HG03521 (cell line): ENCODE measurements at regions not wholly inside any gene's neighbourhood (a gene's known extent, or its start where the extent isn't known, plus 50 kb on each side); places are given as distances from the start of the nearest gene placed in this dataset.
"Not testable (repeated sequence)": the region's sequence is repeated elsewhere in the genome, so short reads cannot be mapped to it uniquely, and the experiment has no call there.

Experiments used
- ATAC-seq: cut with Tn5 transposase; IDR thresholded peaks from one replicate; pipeline ENCODE4 v1.9.1; 2021; ENCODE audit warnings: mild to moderate bottlenecking, moderate library complexity; ENCODE audit not compliant: unreplicated experiment

GRCh38 chr18:38886235-38886634 lies 1320.6 kb upstream of the CELF4 start:
- no peak for ATAC-seq

GRCh38 chr18:38884050-38884449 lies 1318.5 kb upstream of the CELF4 start:
- no peak for ATAC-seq

- ATAC-seq: no peak
Measured at GRCh38 chr18:38883111-38883510, 1317.5 kb upstream of the CELF4 start.

DNA sequence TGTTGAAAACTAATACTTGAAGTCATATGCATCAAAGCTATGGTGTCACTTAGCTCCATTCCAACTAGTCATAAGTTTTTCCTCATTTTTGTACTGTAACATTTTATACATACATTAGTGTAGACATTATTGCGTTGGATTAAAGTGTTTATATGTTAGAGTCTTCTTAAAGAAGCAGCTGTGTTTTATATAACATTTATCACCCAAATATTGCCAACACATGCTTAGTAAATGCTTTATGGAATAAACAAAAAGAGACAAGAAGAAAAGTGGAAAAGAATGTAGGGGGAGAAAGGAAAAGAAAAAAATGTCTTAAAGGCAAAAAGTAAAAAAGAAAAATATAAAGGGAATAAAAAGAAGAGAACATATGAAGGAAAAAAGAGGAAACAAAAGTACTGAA lies 1314.3 kb upstream of the CELF4 start:
- no peak for ATAC-seq

DNA sequence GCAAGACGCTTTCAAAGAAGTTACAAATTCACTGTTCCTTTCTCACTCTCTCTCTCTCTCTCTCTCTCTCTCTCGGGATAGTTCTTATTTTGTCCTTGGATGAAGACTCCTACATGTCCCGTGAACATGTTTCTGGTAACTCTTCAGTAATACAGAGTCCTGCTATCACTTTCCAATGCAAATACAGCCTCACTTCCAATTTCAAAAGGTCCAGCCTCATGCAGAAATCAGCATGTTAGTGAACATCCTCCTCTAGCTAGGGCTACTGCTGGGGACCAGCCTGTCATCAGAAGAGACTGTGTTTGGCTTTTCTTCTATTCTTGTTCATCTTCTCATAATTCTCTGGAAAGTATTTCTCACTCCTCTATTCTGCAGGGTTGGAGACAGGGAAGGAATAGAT lies 1306.7 kb upstream of the CELF4 start:
- ATAC-seq: no peak

GRCh38 chr18:38868757-38869156 lies 1303.2 kb upstream of the CELF4 start:
- no peak for ATAC-seq

DNA sequence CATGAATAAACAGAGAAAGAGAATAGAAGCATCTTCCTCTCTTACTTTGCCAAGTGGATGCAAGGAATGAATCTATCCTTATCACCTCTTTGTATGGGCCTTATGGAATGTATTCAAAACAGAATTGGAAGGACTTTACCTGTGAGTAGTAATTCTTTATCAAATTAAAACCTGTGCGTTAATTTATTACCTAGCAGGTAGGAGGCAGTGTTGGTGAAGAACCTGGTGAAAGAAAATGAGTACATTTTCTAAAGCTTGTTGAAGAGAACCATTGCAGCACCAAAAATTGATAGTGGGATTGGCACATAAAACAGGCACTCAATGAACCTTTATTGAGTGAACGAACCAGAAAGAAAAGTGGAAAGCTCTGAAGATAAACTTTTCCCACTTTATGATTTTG lies 1302.1 kb upstream of the CELF4 start:
- ATAC-seq: no peak

GRCh38 chr18:38851526-38851925 lies 1285.9 kb upstream of the CELF4 start:
- ATAC-seq: no peak

- ATAC-seq: no peak
Measured at GRCh38 chr18:38847326-38847725, 1281.7 kb upstream of the CELF4 start.

DNA sequence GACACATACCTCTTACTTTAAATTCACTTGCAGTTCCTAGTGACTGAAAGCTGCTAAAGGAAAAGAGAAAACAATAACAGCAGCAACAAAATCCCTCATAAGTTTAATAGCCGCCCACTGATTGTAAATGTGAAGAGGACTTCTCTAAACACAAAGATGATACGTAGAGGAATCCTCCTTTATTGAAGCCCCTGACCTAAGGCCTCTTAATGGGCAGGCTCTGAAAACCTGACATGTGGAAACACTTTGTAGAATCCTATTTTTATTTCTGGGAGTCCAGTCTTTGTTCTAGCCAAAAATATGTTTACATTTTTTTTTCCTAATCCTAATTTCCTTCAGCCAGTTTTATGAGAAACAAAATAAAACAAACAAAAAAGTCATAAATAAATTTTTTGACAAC lies 1277.7 kb upstream of the CELF4 start:
- no peak for ATAC-seq

- no peak for ATAC-seq
Measured at GRCh38 chr18:38826247-38826646, 1260.6 kb upstream of the CELF4 start.

- no peak for ATAC-seq
Measured at GRCh38 chr18:38811209-38811608, 1245.6 kb upstream of the CELF4 start.

DNA sequence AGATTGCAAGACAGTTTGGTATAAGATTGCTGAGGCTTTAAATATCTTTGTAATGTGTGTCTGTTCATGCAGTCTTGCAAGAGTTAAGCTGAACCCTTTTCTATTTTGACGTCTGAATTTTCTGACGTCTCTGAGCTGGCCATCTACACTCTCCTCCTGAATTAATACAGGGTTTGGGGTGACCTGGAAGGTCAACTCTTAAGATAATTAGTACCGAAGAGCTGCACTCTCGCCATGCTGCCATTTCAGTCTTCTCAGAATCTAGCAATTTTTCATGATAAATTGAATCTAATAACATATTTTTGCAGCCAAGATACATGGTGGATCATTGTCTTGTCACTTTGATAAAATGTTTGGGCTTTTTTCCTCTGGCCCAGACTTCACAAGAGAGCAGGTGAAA lies 1245.2 kb upstream of the CELF4 start:
- no peak for ATAC-seq

DNA sequence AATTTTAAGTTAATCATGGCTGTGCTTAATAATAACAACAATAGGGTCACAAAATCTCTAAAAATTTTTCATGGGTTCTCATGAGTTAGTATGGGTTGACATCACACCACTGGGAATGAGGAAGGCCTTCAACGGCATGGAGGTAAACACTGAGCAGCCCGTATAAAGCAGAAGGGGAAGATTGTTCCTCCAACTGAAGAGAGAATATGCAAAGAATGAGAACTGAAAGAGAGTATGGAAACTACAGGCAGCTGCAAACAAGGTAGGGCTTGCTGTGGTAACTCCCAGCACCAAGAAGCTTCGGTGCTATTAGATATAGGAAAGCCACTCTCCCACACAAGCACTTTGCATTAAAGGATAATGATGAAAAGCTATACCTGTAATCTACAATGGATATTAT lies 1242.3 kb upstream of the CELF4 start:
- ATAC-seq: no peak

- no peak for ATAC-seq
Measured at GRCh38 chr18:38805256-38805655, 1239.7 kb upstream of the CELF4 start.

GRCh38 chr18:38801640-38802039 lies 1236.0 kb upstream of the CELF4 start:
- ATAC-seq: no peak

GRCh38 chr18:38796762-38797161 lies 1231.2 kb upstream of the CELF4 start:
- ATAC-seq: no peak

DNA sequence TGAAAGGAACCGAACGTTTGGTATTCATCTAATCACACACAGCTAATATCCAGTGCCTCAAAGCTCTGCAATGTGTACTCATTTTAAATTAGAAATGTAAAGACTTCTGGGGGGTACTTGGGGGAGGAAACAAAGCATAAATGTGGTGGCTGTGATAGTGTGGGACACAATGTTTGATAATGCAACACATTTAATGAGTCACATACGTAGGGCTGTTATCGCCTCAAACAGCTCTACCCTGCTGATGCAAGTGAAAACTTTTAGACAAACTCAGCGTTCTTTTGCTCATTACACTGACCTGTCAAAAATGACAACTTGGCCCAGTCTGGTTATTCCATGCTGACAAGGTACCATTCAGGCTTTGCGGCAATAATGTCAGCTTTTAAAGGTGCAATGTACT lies 1227.1 kb upstream of the CELF4 start:
- no peak for ATAC-seq

GRCh38 chr18:38790786-38791185 lies 1225.2 kb upstream of the CELF4 start:
- ATAC-seq: no peak

DNA sequence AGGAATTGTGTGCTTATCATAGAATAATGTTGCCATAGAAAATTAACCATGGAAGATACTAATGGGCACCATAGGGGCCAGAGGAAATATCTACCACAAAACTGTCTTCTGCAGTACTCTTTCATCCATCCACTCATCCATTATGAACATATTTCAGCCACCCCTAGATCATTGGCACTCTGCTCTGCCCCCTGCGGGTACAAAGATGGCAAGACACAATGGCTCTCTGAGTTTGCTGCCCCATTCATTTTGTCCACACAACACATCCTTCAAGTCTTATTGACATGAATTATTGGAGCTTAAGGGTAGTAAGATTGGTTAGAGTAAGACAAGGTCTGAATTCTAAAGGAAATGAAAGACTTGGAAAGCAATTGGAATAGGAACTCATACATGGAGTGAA lies 1224.7 kb upstream of the CELF4 start:
- ATAC-seq: no peak

DNA sequence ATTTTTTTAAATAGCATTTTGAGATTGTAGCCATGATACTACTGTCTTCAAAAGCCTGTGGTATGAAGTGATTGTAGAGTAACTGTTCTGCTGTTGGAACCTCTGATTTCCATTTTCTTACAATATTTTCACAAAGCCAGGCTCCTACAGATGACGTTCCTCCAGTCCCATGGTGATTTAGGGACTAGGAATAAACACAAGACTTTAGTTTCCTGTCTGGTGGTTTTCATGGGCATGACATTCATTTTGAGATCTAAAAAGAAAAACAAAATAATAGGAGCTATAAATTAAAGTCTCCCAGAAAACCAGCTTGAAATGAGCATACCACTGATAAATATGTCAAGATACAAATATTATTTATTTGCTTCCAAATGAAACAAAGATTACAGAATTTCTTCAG lies 1223.5 kb upstream of the CELF4 start:
- no peak for ATAC-seq

DNA sequence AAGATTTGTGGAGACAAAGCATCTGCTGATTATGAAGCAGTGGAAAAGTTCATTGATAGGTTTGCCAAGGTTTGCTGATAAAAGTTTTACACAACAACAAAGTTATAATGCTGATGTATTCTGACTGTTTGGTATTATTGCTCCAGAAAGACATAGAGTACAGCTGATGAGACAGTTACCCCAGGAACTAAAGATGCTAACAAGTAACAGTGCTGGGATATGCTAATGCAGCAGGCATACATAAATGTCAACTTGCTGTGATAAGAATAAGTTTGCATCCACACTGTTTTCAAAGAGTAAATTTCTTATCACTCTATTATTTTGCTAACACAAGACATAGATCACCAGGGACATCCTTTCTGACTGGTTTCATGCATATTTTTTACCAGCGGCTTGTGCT lies 1221.3 kb upstream of the CELF4 start:
- ATAC-seq: no peak

GRCh38 chr18:38771620-38772019 lies 1206.0 kb upstream of the CELF4 start:
- not testable (repeated sequence) for ATAC-seq

- ATAC-seq: no peak
Measured at GRCh38 chr18:38768504-38768903, 1202.9 kb upstream of the CELF4 start.
